ENCODE measurements at regions not wholly inside any gene's neighbourhood (a gene's known extent, or its start where the extent isn't known, plus 50 kb on each side); places are given as distances from the start of the nearest gene placed in this dataset.

GRCh38 chr2:204445149-204445548 lies 100.1 kb upstream of the PARD3B start:
- DNase-seq = no peak

GRCh38 chr2:204447722-204448121 lies 97.6 kb upstream of the PARD3B start:
- no peak for DNase-seq

GRCh38 chr2:204449977-204450376 lies 95.3 kb upstream of the PARD3B start:
- no peak for DNase-seq

GRCh38 chr2:204451766-204452165 lies 93.5 kb upstream of the PARD3B start:
- no peak for DNase-seq

- DNase-seq = no peak
These were observed 92.7 kb upstream of the PARD3B start for GRCh38 chr2:204452464-204453023.

GRCh38 chr2:204453730-204454167 lies 91.5 kb upstream of the PARD3B start:
- no peak for DNase-seq

- no peak for DNase-seq
These were observed 90.4 kb upstream of the PARD3B start for GRCh38 chr2:204454672-204455380.

- no peak for DNase-seq
These were observed 76.4 kb upstream of the PARD3B start for GRCh38 chr2:204468746-204469429.

GRCh38 chr2:204470178-204470620 lies 75.1 kb upstream of the PARD3B start:
- DNase-seq = no peak

GRCh38 chr2:204470621-204471196 lies 74.6 kb upstream of the PARD3B start:
- no peak for DNase-seq

GRCh38 chr2:204472375-204472774 lies 72.9 kb upstream of the PARD3B start:
- no peak for DNase-seq

- no peak for DNase-seq
These were observed 72.1 kb upstream of the PARD3B start for GRCh38 chr2:204473224-204473623.

- DNase-seq = no peak
These were observed 69.9 kb upstream of the PARD3B start for GRCh38 chr2:204475399-204475798.

- no peak for DNase-seq
These were observed 67.8 kb upstream of the PARD3B start for GRCh38 chr2:204477358-204477950.

GRCh38 chr2:204479557-204479956 lies 65.7 kb upstream of the PARD3B start:
- no peak for DNase-seq

GRCh38 chr2:204480676-204481075 lies 64.6 kb upstream of the PARD3B start:
- no peak for DNase-seq

GRCh38 chr2:204483608-204484081 lies 61.6 kb upstream of the PARD3B start:
- DNase-seq = no peak

- DNase-seq = no peak
These were observed 59.0 kb upstream of the PARD3B start for GRCh38 chr2:204486321-204486720.

GRCh38 chr2:204486805-204487204 lies 58.5 kb upstream of the PARD3B start:
- no peak for DNase-seq

GRCh38 chr2:204487447-204488229 lies 57.6 kb upstream of the PARD3B start:
- no peak for DNase-seq

GRCh38 chr2:204491528-204491927 lies 53.7 kb upstream of the PARD3B start:
- DNase-seq = no peak

- DNase-seq = no peak
These were observed 52.9 kb upstream of the PARD3B start for GRCh38 chr2:204492417-204492816.

Data from activated gamma-delta T cell treated with Interleukin-2 at 50 U/mL for 16 hours (primary cell).